Upper lobe of left lung (tissue), 4 donors: ENCODE measurements at regions not wholly inside any gene's neighbourhood (a gene's known extent, or its start where the extent isn't known, plus 50 kb on each side); places are given as distances from the start of the nearest gene placed in this dataset.

Experiments used
- EP300 ChIP-seq, 4 donors: sonication (generic); formaldehyde crosslinking; IDR thresholded peaks; one replicate each; pipeline ENCODE4 v1.5.1; 2017; ENCODE audit warnings: antibody characterized with exemption in 4 of 4, control low read depth in 2 of 4
- POLR2A ChIP-seq, 4 donors: fragments of 450-650 bp; IDR thresholded peaks; one replicate each; pipeline ENCODE4 v1.5.1; 2016 to 2017; ENCODE audit warnings: antibody characterized with exemption in 4 of 4, mild to moderate bottlenecking in 2 of 4
- TF ChIP-seq, protein P1 (sequence below), 6 experiments: fragments of 450-650 bp in 4 of 6; fragments of 200-600 bp in 2 of 6; sonication (generic) in 2 of 6; IDR thresholded peaks; one replicate each; pipeline ENCODE4 v1.5.1; 2016 to 2019; ENCODE audit warnings: antibody characterized with exemption in 6 of 6

DNA sequence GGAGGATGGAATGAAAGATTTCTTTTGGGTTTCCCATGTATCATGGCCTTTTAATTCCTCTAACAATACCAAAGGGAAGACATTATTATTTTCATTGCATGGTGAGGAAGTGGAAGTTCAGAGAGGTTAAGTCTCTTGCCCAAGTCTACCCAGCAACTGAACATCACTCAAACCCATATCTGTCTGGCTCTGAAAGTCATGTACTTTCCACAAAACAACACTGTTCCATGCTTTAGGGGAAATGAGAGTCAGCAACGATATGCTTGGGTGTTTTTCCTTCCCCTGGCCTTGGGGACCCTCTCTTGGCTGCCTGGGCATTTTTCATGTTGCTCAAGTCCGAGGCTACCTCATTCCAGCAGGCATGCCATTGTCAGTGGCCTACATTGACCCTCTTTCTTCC lies 118.8 kb downstream of the ADTRP start:
- TF ChIP-seq, protein P1, sequence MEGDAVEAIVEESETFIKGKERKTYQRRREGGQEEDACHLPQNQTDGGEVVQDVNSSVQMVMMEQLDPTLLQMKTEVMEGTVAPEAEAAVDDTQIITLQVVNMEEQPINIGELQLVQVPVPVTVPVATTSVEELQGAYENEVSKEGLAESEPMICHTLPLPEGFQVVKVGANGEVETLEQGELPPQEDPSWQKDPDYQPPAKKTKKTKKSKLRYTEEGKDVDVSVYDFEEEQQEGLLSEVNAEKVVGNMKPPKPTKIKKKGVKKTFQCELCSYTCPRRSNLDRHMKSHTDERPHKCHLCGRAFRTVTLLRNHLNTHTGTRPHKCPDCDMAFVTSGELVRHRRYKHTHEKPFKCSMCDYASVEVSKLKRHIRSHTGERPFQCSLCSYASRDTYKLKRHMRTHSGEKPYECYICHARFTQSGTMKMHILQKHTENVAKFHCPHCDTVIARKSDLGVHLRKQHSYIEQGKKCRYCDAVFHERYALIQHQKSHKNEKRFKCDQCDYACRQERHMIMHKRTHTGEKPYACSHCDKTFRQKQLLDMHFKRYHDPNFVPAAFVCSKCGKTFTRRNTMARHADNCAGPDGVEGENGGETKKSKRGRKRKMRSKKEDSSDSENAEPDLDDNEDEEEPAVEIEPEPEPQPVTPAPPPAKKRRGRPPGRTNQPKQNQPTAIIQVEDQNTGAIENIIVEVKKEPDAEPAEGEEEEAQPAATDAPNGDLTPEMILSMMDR (IDR thresholded peaks at IDR 0.05) = no peak
- TF ChIP-seq POLR2A (IDR thresholded peaks at IDR 0.05) (no peak), EP300 (IDR thresholded peaks at IDR 0.05) (no peak)
